MM.1S (cell line): ENCODE measurements at regions not wholly inside any gene's neighbourhood (a gene's known extent, or its start where the extent isn't known, plus 50 kb on each side); places are given as distances from the start of the nearest gene placed in this dataset.

Experiments used
- CTCF ChIP-seq: fragments of 300-600 bp; sonication (generic); IDR thresholded peaks from 2 replicates; pipeline ENCODE4 v1.5.1; 2016; ENCODE audit warnings: antibody characterized with exemption, low read length, mixed read lengths
- EZH2 ChIP-seq: fragments of 300-600 bp; sonication (generic); optimal IDR thresholded peaks from 2 replicates; pipeline ENCODE3; 2017; ENCODE audit warnings: low read depth, mild to moderate bottlenecking, antibody characterized with exemption, low read length, mixed read lengths

DNA sequence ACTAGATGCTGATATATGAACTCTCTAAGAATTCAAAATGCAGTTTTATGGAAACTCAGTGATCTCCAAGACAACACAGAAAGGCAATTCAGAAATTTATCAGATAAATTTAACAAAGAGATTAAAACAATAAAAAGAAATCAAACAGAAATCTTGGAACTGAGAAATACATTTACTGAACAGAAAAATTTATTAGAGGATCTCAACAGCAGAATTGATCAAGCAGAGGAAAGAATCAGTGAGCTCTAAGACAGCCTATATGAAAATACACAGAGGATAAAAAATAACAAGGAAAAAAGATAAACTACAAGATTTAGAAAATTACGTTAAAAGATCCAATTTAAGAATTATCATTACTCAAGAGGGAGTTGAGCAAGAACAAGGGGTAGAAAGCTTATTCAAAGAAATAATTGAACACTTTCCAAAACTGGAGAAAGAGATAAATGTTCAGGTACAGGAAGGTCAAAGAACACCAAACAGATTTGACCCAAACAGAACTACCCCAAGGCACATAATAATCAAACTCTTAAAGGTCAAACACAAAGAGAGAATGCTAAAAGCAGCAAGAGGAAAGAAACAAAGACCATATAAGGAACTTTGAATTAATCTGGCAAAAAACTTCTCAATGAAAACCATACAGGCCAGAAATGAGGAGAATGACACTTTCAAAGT lies 103.1 kb downstream of the APIP start:
- TF ChIP-seq EZH2 (no peak), CTCF (no peak)
